ENCODE measurements at regions not wholly inside any gene's neighbourhood (a gene's known extent, or its start where the extent isn't known, plus 50 kb on each side); places are given as distances from the start of the nearest gene placed in this dataset.

- TF ChIP-seq SAP30 (IDR thresholded peaks at IDR 0.05; ENCODE audit: insufficient read depth, insufficient replicate concordance, low read length) (no peak), FOSL1 (IDR thresholded peaks at IDR 0.05; ENCODE audit: insufficient read depth, low read depth, low read length) (no peak), CBX8 (IDR thresholded peaks at IDR 0.05; ENCODE audit: borderline replicate concordance, low read depth, low read length) (no peak), NANOG (IDR thresholded peaks at IDR 0.05; ENCODE audit: insufficient read depth, low read depth, low read length, poor library complexity, severe bottlenecking) (no peak), HDAC2 (IDR thresholded peaks at IDR 0.05; ENCODE audit: borderline replicate concordance in 1 of 2, low read depth in 2 of 2, low read length in 2 of 2) (no peak), JUN (IDR thresholded peaks at IDR 0.05; ENCODE audit: low read depth, low read length) (no peak), POU5F1 (IDR thresholded peaks at IDR 0.05; ENCODE audit: low read depth, low read length) (no peak), CBX5 (IDR thresholded peaks at IDR 0.05; ENCODE audit: low read depth, low read length) (no peak), NRF1 (IDR thresholded peaks at IDR 0.05; ENCODE audit: low read depth, low read length) (no peak), TAF1 (IDR thresholded peaks at IDR 0.05; ENCODE audit: low read depth, low read length) (no peak), MAFK (IDR thresholded peaks at IDR 0.05; ENCODE audit: low read depth, low read length) (no peak), SIRT6 (IDR thresholded peaks at IDR 0.05; ENCODE audit: low read length) (no peak), TBP (IDR thresholded peaks at IDR 0.05; ENCODE audit: low read depth, low read length) (no peak), CREB1 (IDR thresholded peaks at IDR 0.05) (no peak), CHD1 (IDR thresholded peaks at IDR 0.05; ENCODE audit: low read depth, low read length) (no peak), BCL11A (IDR thresholded peaks at IDR 0.05; ENCODE audit: low read depth in 2 of 2, low read length in 2 of 2) (no peak)
- no peak overlapping the region for H3K4me2 ChIP-seq (ENCODE audit: insufficient read depth in 1 of 2, low read depth in 2 of 2, low read length in 2 of 2)
- no peak overlapping the region for H2AFZ ChIP-seq (ENCODE audit: low read length)
- H2BK12ac ChIP-seq (ENCODE audit: low read depth, low read length) = no peak overlapping the region
- no peaks in the 10 kb centered on the region for H4K20me1 ChIP-seq (replicated peaks in 1 of 2; ENCODE audit: control insufficient read depth in 1 of 2, insufficient read depth in 2 of 2, low read length in 2 of 2)
- H4K91ac ChIP-seq (replicated peaks; ENCODE audit: insufficient read length, low read length) = no peak overlapping the region
- H2BK5ac ChIP-seq (ENCODE audit: low read depth, low read length) = no peak overlapping the region
- H2BK15ac ChIP-seq (ENCODE audit: low read length) = no peak overlapping the region
- H2BK20ac ChIP-seq (ENCODE audit: low read length) = no peak overlapping the region
- no peaks in the 10 kb centered on the region for H3K9me3 ChIP-seq (ENCODE audit: insufficient read depth in 2 of 2, low read depth in 1 of 2, low read length in 1 of 2)
- no peaks in the 10 kb centered on the region for H3K36me3 ChIP-seq (ENCODE audit: control insufficient read depth in 2 of 4, insufficient read depth in 4 of 4, low read length in 3 of 4)
- H3K4me1 ChIP-seq (replicated peaks in 1 of 4; ENCODE audit: control insufficient read depth in 3 of 4, insufficient read depth in 4 of 4, low read length in 3 of 4) = peaks cover 0 to 2% (median 0%) of the 10 kb centered on the region in 4 experiments; a peak in 1 of 7 replicates
- H4K5ac ChIP-seq (ENCODE audit: insufficient read length, low read depth, low read length) = no peak overlapping the region
- DNase-seq (ENCODE audit: low read depth in 1 of 2, low spot score in 2 of 2) = no peak
- no peak for FAIRE-seq
- no peak overlapping the region for H3K18ac ChIP-seq (ENCODE audit: extremely low read depth, low read length)
- H2BK120ac ChIP-seq (replicated peaks; ENCODE audit: low read depth, low read length) = no peak overlapping the region
- no peaks in the 10 kb centered on the region for H3K27me3 ChIP-seq (replicated peaks in 1 of 4; ENCODE audit: control insufficient read depth in 3 of 4, extremely low read depth in 1 of 4, insufficient read depth in 3 of 4, low read length in 3 of 4)
- ChIA-PET POLR2A (ENCODE audit: partially characterized antibody) (no interaction called here), CTCF (ENCODE audit: partially characterized antibody) (interaction anchor here (1.3 kb wide), 1 partner anchor 11 kb away, joined by 3 read pairs; no protein-coding TSS in a partner anchor)
- H3K9ac ChIP-seq (replicated peaks in 1 of 4; ENCODE audit: extremely low read depth in 1 of 4, low read depth in 3 of 4, low read length in 3 of 4) = no peak overlapping the region
- no peak overlapping the region for H3K27ac ChIP-seq (ENCODE audit: low read depth, low read length)
- no peak overlapping the region for H3K14ac ChIP-seq (ENCODE audit: insufficient read length)
- H3K79me1 ChIP-seq (ENCODE audit: low read depth, low read length) = no peaks in the 10 kb centered on the region
- no peaks in the 10 kb centered on the region for H3K23me2 ChIP-seq (ENCODE audit: low read depth, low read length)
- no peak overlapping the region for H3K4ac ChIP-seq (replicated peaks; ENCODE audit: insufficient read length, low read depth, low read length)
- H3K56ac ChIP-seq (replicated peaks; ENCODE audit: insufficient read length, low read depth, low read length) = no peak overlapping the region
- H2AK5ac ChIP-seq (ENCODE audit: low read depth, low read length) = no peak overlapping the region
- 89% methylated on average over 6 of the region's 6 CpGs; no CpG with 5 or more reads in 1 of the 2 experiments for WGBS, 2 experiments (ENCODE audit: extremely low coverage in 1 of 2, insufficient coverage in 1 of 2, insufficient read length in 1 of 2, insufficient replicate concordance in 2 of 2, low coverage in 1 of 2, low lambda C conversion rate in 2 of 2, missing lambda C conversion rate in 1 of 2)
- no peak overlapping the region for H3K4me3 ChIP-seq (ENCODE audit: extremely low read depth in 1 of 4, insufficient read depth in 2 of 4, low read depth in 3 of 4, low read length in 4 of 4)
- H3K23ac ChIP-seq (ENCODE audit: insufficient read length) = no peak overlapping the region
- no peak overlapping the region for H4K8ac ChIP-seq (ENCODE audit: extremely low read depth, insufficient read depth, low read length)
- no peaks in the 10 kb centered on the region for H3K79me2 ChIP-seq (ENCODE audit: control insufficient read depth in 1 of 2, insufficient read depth in 2 of 2, low read length in 2 of 2)
These were observed 354.9 kb upstream of the CDH20 start for GRCh38 chr18:60978338-60978737.

Measured in H1 (cell line).